HG03060 (cell line): ENCODE measurements at regions not wholly inside any gene's neighbourhood (a gene's known extent, or its start where the extent isn't known, plus 50 kb on each side); places are given as distances from the start of the nearest gene placed in this dataset.
"Not testable (repeated sequence)": the region's sequence is repeated elsewhere in the genome, so short reads cannot be mapped to it uniquely, and the experiment has no call there.

Experiments
- ATAC-seq: cut with Tn5 transposase; IDR thresholded peaks from one replicate; pipeline ENCODE4 v1.9.1; 2021; ENCODE audit warnings: low read depth, moderate number of reproducible peaks; ENCODE audit not compliant: unreplicated experiment

DNA sequence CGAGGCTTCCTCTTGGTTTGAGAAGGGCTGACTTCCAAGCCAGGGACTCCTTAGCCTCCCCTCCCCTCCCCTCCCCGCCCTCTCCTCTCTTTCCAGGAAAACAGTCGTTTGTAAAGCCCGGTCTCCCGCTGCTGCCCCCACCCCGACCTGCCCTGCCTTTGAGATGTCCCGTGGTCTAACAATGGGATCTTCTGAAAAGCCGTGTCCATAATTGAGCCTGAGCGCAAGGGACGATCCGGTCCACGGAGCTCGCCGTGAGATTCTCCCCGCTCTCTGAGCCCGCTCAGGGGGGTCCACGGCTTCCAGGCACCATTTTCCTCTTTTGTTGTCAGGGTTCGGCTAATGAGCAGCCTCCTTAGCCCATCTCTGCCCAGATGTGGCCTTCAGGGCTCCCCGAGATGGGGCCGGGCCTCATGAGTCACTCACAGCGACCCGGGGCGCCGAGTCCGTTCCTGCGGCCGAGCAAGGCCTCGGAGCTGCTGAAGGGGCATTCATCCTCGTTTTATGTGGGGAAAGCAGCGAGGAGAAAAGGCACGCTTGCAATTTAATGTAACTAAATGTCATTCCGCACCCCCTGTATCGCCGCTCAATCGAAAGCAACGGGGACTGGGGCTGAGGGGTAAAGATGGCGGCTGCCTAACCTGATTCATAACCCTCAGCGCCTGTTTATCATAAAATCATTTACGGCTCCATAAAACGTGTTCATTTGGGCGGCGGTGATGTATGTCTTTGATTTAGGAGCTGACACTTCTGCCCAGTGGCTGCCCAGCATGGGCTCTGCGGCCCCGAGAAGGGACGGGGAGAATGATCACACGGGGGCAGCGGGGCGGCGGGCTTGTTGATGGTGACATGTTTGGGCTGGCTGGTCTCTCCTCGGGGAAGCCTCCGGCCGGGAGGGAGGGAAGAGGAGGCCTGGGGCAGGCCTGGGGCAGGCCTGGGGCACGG, 232.6 kb upstream of the C1orf174 start:
- ATAC-seq = no peak

- ATAC-seq = no peak
Observed at GRCh38 chr1:4133297-4133938, 233.3 kb upstream of the C1orf174 start.

DNA sequence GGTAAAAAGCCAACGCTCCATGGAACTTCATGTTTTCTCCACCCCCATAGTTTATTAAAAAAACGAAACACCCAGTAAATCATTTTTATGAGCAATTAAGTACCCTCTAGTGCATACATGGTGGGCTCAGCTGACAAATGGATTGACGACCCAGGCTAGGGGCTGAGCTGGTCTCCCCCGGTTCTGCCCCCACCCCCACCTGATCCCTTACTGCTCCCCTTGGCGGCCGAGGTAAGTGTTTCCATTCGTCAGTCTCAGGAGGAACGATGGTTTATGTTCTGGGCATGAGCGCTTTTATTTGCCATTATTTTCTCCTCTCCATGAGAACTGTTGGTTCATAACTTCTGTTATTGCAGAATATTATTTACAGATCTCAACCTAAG, 233.9 kb upstream of the C1orf174 start:
- ATAC-seq = no peak

GRCh38 chr1:4135853-4136252, 235.8 kb upstream of the C1orf174 start:
- ATAC-seq = not testable (repeated sequence)

DNA sequence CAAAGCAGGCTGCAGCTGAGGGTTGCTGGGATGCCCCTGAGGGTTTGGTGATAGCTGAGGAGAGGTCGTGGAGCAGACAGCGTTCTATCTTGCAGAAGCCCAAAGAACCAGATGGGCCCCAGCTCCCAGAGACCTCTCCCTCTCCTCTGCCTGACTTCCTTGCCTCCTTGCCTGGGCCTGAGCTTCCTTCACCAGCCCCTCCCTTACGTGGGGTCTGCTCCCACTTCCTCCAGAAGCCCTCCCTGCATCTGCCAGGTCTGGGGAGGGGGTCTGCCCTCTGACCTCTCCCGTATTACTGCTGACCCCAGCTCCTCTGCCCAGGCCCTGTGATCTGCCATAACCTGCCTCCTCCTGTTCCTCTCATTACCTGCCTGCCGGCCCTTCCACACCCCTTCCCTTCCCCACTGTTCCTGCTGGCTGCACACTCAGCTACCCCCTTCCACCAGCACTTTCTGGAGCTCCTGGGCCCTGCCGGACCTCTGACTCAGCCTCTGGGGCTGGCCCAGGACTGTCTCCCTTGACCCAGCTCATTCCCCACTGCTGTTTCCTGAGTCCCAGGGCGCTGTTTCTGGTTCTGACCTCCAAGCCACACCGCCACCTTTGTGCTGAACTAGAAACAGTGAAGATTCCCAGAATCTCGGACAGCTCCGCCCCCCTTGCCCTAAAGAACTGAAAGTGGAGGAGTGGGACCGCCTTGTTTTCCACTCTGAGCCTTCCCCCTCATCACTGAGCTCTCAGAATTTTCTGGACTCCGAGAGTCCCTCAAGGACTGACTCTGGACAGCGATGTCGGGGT, 237.7 kb upstream of the C1orf174 start:
- ATAC-seq = no peak

DNA sequence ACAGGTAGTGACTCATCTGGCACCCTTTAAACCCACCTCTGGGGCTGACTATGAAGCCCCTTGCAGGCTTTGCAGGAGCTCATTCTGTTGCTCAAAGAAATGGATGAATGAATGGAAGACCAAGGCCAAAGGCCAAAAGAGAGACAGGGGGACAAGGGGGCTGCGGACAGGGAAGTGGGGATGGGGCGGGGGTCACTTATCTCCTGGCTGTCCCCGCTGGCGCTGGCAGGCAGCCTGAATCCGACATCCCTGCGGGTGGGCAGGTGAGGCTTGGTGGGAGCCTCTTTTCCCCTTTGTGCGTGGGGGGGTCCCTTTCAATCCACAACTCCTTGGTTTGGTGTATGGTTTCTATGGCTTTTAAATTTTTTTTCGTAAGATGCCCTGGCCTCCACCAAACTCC, 239.6 kb upstream of the C1orf174 start:
- no peak for ATAC-seq

- no peak for ATAC-seq
Observed at GRCh38 chr1:4140241-4140640, 240.2 kb upstream of the C1orf174 start.

DNA sequence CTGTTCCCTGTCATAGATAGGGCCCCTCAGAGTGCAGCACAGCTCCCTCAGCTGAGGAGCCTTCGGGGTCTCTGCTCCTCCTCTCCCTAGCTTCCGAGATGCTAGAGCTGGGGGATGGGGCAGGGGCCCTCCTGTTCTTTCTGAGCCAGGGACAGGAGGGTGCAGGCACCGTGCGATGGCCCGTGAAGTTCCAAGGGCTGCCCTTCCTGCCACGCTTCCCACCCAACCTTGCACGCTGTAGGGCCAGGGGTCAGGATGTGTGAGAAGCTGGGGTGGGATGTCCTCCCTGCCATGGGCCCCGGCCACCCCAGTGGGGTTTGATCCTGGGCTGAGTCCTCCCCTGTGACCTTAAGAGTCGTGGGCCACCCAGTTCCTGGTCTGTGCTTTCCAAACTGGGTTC, 240.7 kb upstream of the C1orf174 start:
- ATAC-seq = no peak

- ATAC-seq = no peak
Observed at GRCh38 chr1:4144349-4144971, 244.4 kb upstream of the C1orf174 start.

- no peak for ATAC-seq
Observed at GRCh38 chr1:4146101-4146500, 246.0 kb upstream of the C1orf174 start.

DNA sequence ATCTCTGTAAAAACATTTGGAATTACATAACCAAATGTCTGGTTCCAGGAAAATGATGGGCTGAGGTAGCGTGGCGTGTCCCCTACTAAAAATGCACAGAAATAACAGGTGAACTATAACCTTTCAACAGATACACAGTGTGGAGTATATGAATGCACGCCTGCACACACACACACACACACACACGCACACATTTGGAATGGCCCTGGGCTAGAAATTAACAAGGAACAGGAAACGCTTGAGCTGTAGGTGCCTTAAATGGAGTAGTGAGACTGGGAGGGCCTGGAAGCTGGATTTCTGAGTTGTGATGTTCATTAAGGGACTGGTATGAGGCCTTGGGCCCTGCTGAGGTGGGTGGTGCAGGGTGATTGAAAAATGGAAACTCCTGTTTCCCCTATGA, 246.5 kb upstream of the C1orf174 start:
- ATAC-seq = no peak

- no peak for ATAC-seq
Observed at GRCh38 chr1:4147509-4147908, 247.4 kb upstream of the C1orf174 start.

DNA sequence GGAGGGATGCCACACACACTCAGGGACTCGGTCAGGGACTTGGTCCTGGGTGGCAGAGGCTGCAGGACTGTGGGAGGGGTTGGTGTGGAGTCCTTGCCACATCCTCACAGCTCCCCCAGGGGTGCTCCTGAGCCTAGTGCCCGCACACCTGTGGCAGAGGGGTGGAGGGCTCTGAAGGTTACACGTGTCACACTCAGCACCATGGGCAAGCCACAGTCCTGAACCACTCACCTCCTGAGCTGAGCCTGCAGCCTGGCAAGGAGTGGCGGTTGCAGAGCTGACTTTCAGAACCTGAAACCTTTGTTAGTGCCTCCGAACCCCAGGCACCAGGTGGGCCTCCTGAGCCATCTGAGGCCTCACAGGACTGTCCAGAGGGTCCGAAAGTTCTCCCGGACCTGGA, 249.2 kb upstream of the C1orf174 start:
- no peak for ATAC-seq

- no peak for ATAC-seq
Observed at GRCh38 chr1:4149831-4150230, 249.8 kb upstream of the C1orf174 start.

GRCh38 chr1:4150262-4150661, 250.2 kb upstream of the C1orf174 start:
- no peak for ATAC-seq

DNA sequence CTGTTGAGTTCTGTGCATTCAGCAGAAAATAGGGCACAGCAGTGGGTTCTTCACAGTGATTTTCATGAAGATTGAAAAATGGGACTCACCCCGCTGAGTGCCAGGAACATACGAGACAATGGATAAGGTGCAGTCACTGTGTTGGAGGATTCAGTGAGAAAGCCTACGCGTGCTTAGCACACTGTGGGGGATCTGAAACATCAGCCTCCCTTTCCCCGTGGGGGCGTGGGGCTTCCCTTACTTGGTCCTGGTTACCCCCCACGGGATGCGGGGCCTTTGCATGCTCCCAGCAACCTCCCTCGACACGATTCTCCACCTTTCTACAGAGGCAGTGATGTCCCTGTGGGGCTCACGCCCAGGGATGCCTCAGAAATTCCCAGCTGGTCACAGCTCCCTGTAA, 252.2 kb upstream of the C1orf174 start:
- ATAC-seq = no peak

GRCh38 chr1:4153571-4153970, 253.5 kb upstream of the C1orf174 start:
- ATAC-seq = no peak

GRCh38 chr1:4156241-4156973, 256.3 kb upstream of the C1orf174 start:
- no peak for ATAC-seq

DNA sequence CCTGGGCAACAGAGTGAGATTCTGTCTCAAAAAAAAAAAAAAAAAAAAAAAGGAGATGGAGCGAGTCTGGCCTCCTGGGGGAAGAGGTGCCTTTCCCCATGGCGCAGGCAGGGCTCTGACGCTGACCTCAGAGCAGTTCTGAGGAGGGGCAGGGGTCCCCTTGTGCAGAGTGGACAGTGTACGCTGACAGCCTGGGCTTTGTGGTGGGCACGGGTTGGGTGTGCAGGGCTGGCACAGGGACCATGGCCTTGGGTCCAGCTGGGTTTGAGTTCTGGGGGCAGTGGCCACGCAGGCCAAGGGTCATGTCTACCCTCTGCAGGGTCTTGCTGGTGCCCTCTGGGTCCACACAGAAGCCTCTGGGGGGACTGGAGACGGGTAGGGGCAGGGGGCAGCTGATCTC, 260.1 kb upstream of the C1orf174 start:
- no peak for ATAC-seq

GRCh38 chr1:4161366-4162006, 261.4 kb upstream of the C1orf174 start:
- no peak for ATAC-seq
